ENCODE measurements at regions not wholly inside any gene's neighbourhood (a gene's known extent, or its start where the extent isn't known, plus 50 kb on each side); places are given as distances from the start of the nearest gene placed in this dataset.
"Not testable (repeated sequence)": the region's sequence is repeated elsewhere in the genome, so short reads cannot be mapped to it uniquely, and the experiment has no call there.

GRCh38 chr12:131363841-131364495, 346.9 kb upstream of the SFSWAP start:
- no peak for DNase-seq

- no peak for DNase-seq
These were observed 345.7 kb upstream of the SFSWAP start for GRCh38 chr12:131364903-131365820.

GRCh38 chr12:131365821-131366260, 345.0 kb upstream of the SFSWAP start:
- no peak for DNase-seq

- no peak for DNase-seq
These were observed 344.5 kb upstream of the SFSWAP start for GRCh38 chr12:131366261-131366871.

- DNase-seq, result not testable (repeated sequence)
These were observed 343.6 kb upstream of the SFSWAP start for GRCh38 chr12:131367067-131367982.

- DNase-seq, result no peak
These were observed 342.8 kb upstream of the SFSWAP start for GRCh38 chr12:131367983-131368667.

- DNase-seq, result no peak
These were observed 342.2 kb upstream of the SFSWAP start for GRCh38 chr12:131368668-131369071.

- no peak for DNase-seq
These were observed 341.6 kb upstream of the SFSWAP start for GRCh38 chr12:131369094-131369845.

- no peak for DNase-seq
These were observed 340.6 kb upstream of the SFSWAP start for GRCh38 chr12:131370321-131370720.

- DNase-seq, result no peak
These were observed 340.0 kb upstream of the SFSWAP start for GRCh38 chr12:131370791-131371347.

- no peak for DNase-seq
These were observed 339.3 kb upstream of the SFSWAP start for GRCh38 chr12:131371401-131372170.

GRCh38 chr12:131372171-131372475, 338.8 kb upstream of the SFSWAP start:
- no peak for DNase-seq

- no peak for DNase-seq
These were observed 338.1 kb upstream of the SFSWAP start for GRCh38 chr12:131372706-131373195.

- no peak for DNase-seq
These were observed 335.5 kb upstream of the SFSWAP start for GRCh38 chr12:131375261-131375971.

- DNase-seq, result no peak
These were observed 334.9 kb upstream of the SFSWAP start for GRCh38 chr12:131375972-131376345.

GRCh38 chr12:131378176-131378842, 332.6 kb upstream of the SFSWAP start:
- no peak for DNase-seq

- no peak for DNase-seq
These were observed 331.8 kb upstream of the SFSWAP start for GRCh38 chr12:131378861-131379665.

GRCh38 chr12:131379738-131380137, 331.2 kb upstream of the SFSWAP start:
- no peak for DNase-seq

Data from central memory CD4-positive, alpha-beta T cell (primary cell).